Large intestine (tissue), 3 donors: ENCODE measurements at regions not wholly inside any gene's neighbourhood (a gene's known extent, or its start where the extent isn't known, plus 50 kb on each side); places are given as distances from the start of the nearest gene placed in this dataset.
"Not testable (repeated sequence)": the region's sequence is repeated elsewhere in the genome, so short reads cannot be mapped to it uniquely, and the experiment has no call there.

ENCODE experiments used
- DNase-seq, 2 donors: peaks; one replicate each; pipeline versions ENCODE4 v3.0.0 to v3.0.0-alpha.2; 2013
- H3K27ac ChIP-seq: one replicate; pipeline ENCODE4 v1.5.1; 2013; ENCODE audit warnings: low read length
- H3K27me3 ChIP-seq: 2 replicates; pipeline ENCODE4 v1.6.1; 2013; ENCODE audit warnings: low read length; ENCODE audit not compliant: control insufficient read depth, insufficient read depth
- H3K36me3 ChIP-seq: 2 replicates; pipeline ENCODE4 v1.6.1; 2013; ENCODE audit warnings: low read length; ENCODE audit not compliant: control insufficient read depth, insufficient read depth
- H3K4me1 ChIP-seq: one replicate; pipeline ENCODE4 v1.6.1; 2013; ENCODE audit warnings: low read length; ENCODE audit not compliant: control insufficient read depth, insufficient read depth
- H3K4me3 ChIP-seq: one replicate; pipeline ENCODE4 v1.5.1; 2013; ENCODE audit warnings: low read length
- H3K9me3 ChIP-seq: one replicate; pipeline ENCODE4 v1.6.1; 2013; ENCODE audit warnings: mild to moderate bottlenecking, low read depth, low read length, moderate library complexity; ENCODE audit not compliant: control insufficient read depth
- WGBS: methylation state at CpG from one replicate; pipeline ENCODE4 v1.1.5; 2013; ENCODE audit warnings: low lambda C conversion rate; ENCODE audit not compliant: insufficient coverage; 5-methylcytosine and 5-hydroxymethylcytosine counted together

DNA sequence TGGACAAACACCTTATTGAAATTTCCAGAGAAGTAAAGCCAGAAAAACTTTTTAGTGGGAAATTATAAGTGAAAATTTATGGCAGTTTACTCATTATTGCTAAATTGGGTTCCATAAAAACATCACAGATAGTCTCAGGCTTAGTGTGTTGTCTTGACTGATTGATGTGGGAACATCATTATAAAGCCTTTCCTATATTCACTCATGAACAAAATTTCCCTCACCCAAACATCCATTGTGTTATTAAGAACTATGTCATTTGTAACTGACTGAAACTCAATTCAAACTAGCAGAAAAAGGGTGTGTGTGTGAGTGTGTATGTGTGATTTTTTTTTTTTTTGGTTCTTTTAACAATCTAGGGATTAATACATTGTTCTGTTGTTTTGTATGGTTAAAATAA, 143.7 kb upstream of the SEMA6A start:
- Histone ChIP-seq H3K36me3 (no peaks in the 10 kb centered on the region), H3K9me3 (no peaks in the 10 kb centered on the region), H3K27ac (no peak overlapping the region), H3K27me3 (peaks cover 2% of the 10 kb centered on the region), H3K4me3 (no peak overlapping the region), H3K4me1 (no peaks in the 10 kb centered on the region)
- DNase-seq: no peak

DNA sequence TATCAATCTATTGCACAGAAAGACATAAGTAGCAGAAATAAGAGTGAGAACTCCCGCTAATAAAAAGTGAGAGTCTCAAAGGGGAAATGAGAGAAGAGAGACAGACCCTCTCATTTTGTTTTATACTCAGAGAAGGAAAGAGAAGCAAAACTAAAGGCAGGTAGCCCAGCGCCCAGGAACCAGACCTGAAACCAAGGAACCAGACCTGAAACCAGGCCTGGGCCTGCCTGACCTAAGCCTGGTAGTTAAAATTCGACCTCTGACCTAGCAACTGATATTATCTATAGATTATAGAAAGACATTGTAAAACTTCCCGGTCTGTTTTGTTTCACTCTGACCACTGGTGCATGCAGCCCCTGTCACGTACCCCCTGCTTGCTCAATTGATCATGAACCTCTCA, 134.5 kb upstream of the SEMA6A start:
- DNase-seq: no peak
- no peaks in the 10 kb centered on the region for H3K27me3 ChIP-seq
- H3K4me1 ChIP-seq: no peaks in the 10 kb centered on the region
- no peak overlapping the region for H3K27ac ChIP-seq
- no peaks in the 10 kb centered on the region for H3K9me3 ChIP-seq
- no CpG with 5 or more reads among the region's 5 CpGs for WGBS
- H3K4me3 ChIP-seq: no peak overlapping the region
- no peaks in the 10 kb centered on the region for H3K36me3 ChIP-seq

DNA sequence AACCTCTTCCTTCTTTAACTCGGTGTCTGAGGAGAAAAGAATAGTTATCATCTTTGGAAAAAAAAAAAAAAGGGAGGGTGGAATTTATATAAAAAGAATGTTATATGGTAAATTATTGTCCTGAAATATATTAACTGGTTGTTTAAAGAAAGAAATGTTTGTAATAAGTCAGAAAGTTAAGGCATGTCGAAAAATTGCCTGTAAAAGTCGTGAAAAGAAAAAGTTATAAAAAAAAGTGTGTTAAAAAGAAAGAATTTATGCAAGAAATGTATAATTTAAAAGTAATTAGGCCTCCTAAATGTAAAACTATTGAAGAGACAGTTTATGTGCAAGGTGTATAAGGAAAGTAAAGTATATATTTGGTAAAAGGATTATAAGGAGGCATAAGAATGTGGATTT, 130.5 kb upstream of the SEMA6A start:
- H3K4me1 ChIP-seq, H3K4me3 ChIP-seq, H3K27ac ChIP-seq, H3K36me3 ChIP-seq, DNase-seq, H3K27me3 ChIP-seq, H3K9me3 ChIP-seq: not testable (repeated sequence)
- WGBS: 91% methylated on average over 2 of the region's 3 CpGs

- no peaks in the 10 kb centered on the region for H3K4me1 ChIP-seq
- H3K36me3 ChIP-seq: no peaks in the 10 kb centered on the region
- no peak for DNase-seq
- no peak overlapping the region for H3K27ac ChIP-seq
- 97% methylated on average over 5 of the region's 5 CpGs for whole genome bisulfite sequencing
- H3K4me3 ChIP-seq: no peak overlapping the region
- no peaks in the 10 kb centered on the region for H3K9me3 ChIP-seq
- no peaks in the 10 kb centered on the region for H3K27me3 ChIP-seq
Observed at GRCh38 chr5:116703941-116704340, 129.3 kb upstream of the SEMA6A start.

DNA sequence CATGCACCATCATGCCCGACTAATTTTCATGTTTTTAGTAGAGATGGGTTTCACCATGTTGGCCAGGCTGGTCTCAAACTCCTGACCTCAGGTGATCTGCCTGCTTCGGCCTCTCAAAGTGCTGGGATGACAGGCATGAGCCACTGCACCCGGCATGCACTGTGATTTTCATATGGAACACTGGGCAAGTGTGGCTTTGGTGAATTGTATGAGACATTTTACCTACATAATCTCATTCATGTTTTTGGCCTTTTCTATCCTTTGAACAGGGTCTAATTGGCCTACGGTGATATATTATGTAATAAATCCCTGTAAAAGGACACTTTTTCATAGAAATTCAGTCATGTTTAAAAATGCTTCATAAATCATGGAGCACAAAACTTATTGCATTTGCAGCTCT, 128.7 kb upstream of the SEMA6A start:
- 80% methylated on average over 1 of the region's 4 CpGs for WGBS
- no peak overlapping the region for H3K27ac ChIP-seq
- H3K27me3 ChIP-seq: no peaks in the 10 kb centered on the region
- H3K4me1 ChIP-seq: no peaks in the 10 kb centered on the region
- H3K36me3 ChIP-seq: no peaks in the 10 kb centered on the region
- no peak for DNase-seq
- H3K9me3 ChIP-seq: no peaks in the 10 kb centered on the region
- no peak overlapping the region for H3K4me3 ChIP-seq

DNA sequence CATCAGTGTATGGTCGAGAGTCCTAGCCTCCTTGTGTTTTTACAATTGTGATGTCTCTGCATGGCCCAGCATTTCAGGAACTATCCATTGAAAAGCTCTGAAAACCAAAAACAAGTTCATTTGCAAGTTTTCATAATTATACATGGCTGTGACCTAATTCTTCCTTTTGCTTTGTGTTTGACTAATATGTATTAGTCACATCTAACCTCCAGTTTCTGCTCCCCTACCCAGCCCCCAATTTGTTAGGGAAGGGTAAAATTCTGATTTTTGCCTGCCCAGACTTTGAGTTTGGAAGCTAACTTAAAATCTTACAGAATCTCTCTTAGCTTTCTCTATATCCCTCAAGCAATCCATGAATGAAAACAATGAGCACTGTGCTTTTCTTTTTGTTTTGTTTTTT, 128.2 kb upstream of the SEMA6A start:
- WGBS: no CpG with 5 or more reads among the region's 1 CpG
- no peak overlapping the region for H3K4me3 ChIP-seq
- DNase-seq: no peak

GRCh38 chr5:116699332-116699731, 124.7 kb upstream of the SEMA6A start:
- no peak overlapping the region for H3K27ac ChIP-seq
- H3K36me3 ChIP-seq: no peaks in the 10 kb centered on the region
- WGBS: 89% methylated on average over 1 of the region's 1 CpG
- no peaks in the 10 kb centered on the region for H3K9me3 ChIP-seq
- no peak for DNase-seq
- no peak overlapping the region for H3K4me3 ChIP-seq
- no peaks in the 10 kb centered on the region for H3K27me3 ChIP-seq
- H3K4me1 ChIP-seq: no peaks in the 10 kb centered on the region

More for the DNA sequence above, 128.2 kb upstream of the SEMA6A start:
- Histone ChIP-seq H3K36me3 (no peaks in the 10 kb centered on the region), H3K9me3 (no peaks in the 10 kb centered on the region), H3K4me1 (no peaks in the 10 kb centered on the region), H3K27me3 (no peaks in the 10 kb centered on the region), H3K27ac (no peak overlapping the region)

DNA sequence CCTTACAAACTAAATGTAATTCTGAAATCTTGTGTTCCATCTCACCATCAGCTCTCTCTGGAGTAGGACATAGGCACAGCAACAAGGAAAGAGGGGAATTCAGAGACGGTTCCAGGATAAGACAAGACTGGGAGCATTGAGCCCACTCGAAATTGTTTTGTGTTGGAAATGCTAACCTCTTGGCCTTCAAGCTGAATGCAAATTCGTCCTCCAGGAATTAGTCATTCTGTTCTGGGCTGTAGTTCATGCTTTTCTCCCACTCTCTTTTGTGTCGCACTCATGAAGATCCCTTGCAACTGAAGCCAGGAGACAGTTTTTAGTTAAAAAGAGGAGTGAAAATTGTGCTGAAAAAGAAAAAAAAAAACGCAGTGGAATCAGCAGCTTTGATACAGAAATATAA, 121.7 kb upstream of the SEMA6A start:
- no peaks in the 10 kb centered on the region for H3K4me1 ChIP-seq
- DNase-seq: no peak
- 61% methylated on average over 2 of the region's 5 CpGs for WGBS
- no peaks in the 10 kb centered on the region for H3K36me3 ChIP-seq
- H3K9me3 ChIP-seq: no peaks in the 10 kb centered on the region
- H3K4me3 ChIP-seq: no peak overlapping the region
- no peak overlapping the region for H3K27ac ChIP-seq
- no peaks in the 10 kb centered on the region for H3K27me3 ChIP-seq

GRCh38 chr5:116695681-116696080, 121.1 kb upstream of the SEMA6A start:
- Histone ChIP-seq H3K27ac (no peak overlapping the region), H3K27me3 (no peaks in the 10 kb centered on the region), H3K4me1 (no peaks in the 10 kb centered on the region), H3K36me3 (no peaks in the 10 kb centered on the region), H3K9me3 (no peaks in the 10 kb centered on the region), H3K4me3 (no peak overlapping the region)
- no CpG with 5 or more reads among the region's 3 CpGs for WGBS
- DNase-seq: no peak

GRCh38 chr5:116686438-116686837, 111.8 kb upstream of the SEMA6A start:
- Histone ChIP-seq H3K9me3 (no peaks in the 10 kb centered on the region), H3K36me3 (no peaks in the 10 kb centered on the region), H3K4me3 (no peak overlapping the region), H3K27me3 (no peaks in the 10 kb centered on the region), H3K4me1 (no peaks in the 10 kb centered on the region), H3K27ac (no peak overlapping the region)
- WGBS: 100% methylated on average over 1 of the region's 4 CpGs
- DNase-seq: no peak

GRCh38 chr5:116685931-116686330, 111.3 kb upstream of the SEMA6A start:
- Histone ChIP-seq H3K9me3 (no peaks in the 10 kb centered on the region), H3K27ac (no peak overlapping the region), H3K36me3 (no peaks in the 10 kb centered on the region), H3K27me3 (no peaks in the 10 kb centered on the region), H3K4me3 (no peak overlapping the region), H3K4me1 (no peaks in the 10 kb centered on the region)
- WGBS: 88% methylated on average over 1 of the region's 9 CpGs
- no peak for DNase-seq
